ENCODE measurements at regions not wholly inside any gene's neighbourhood (a gene's known extent, or its start where the extent isn't known, plus 50 kb on each side); places are given as distances from the start of the nearest gene placed in this dataset.

GRCh38 chr10:53598914-53599313 is 826.3 kb upstream of the MBL2 start:
- H3K27me3 ChIP-seq (ENCODE audit: control insufficient read depth, insufficient read depth, low read length): no peaks in the 10 kb centered on the region
- FAIRE-seq: peak; percentile 43
- DNase-seq (ENCODE audit: low read depth): peak; percentile 97
- TF ChIP-seq CTCF (IDR thresholded peaks at IDR 0.05; ENCODE audit: insufficient read depth, low read length, severe bottlenecking): no peak
- no peaks in the 10 kb centered on the region for H3K36me3 ChIP-seq (ENCODE audit: control insufficient read depth, insufficient read depth, low read length)
- no peak overlapping the region for H3K4me3 ChIP-seq (ENCODE audit: low read depth, low read length)

- Histone ChIP-seq H3K4me3 (ENCODE audit: low read depth, low read length) (no peak overlapping the region), H3K36me3 (ENCODE audit: control insufficient read depth, insufficient read depth, low read length) (no peaks in the 10 kb centered on the region), H3K27me3 (ENCODE audit: control insufficient read depth, insufficient read depth, low read length) (no peaks in the 10 kb centered on the region)
- no peak for TF ChIP-seq CTCF (IDR thresholded peaks at IDR 0.05; ENCODE audit: insufficient read depth, low read length, severe bottlenecking)
- DNase-seq (ENCODE audit: low read depth): no peak
- no peak for FAIRE-seq
These were observed 825.3 kb upstream of the MBL2 start for GRCh38 chr10:53597835-53598251.

GRCh38 chr10:53580465-53580864 is 807.9 kb upstream of the MBL2 start:
- no peaks in the 10 kb centered on the region for H3K36me3 ChIP-seq (ENCODE audit: control insufficient read depth, insufficient read depth, low read length)
- DNase-seq (ENCODE audit: low read depth) (no peak), FAIRE-seq (no peak)
- no peak overlapping the region for H3K4me3 ChIP-seq (ENCODE audit: low read depth, low read length)
- TF ChIP-seq CTCF (IDR thresholded peaks at IDR 0.05; ENCODE audit: insufficient read depth, low read length, severe bottlenecking): no peak
- H3K27me3 ChIP-seq (ENCODE audit: control insufficient read depth, insufficient read depth, low read length): no peaks in the 10 kb centered on the region

GRCh38 chr10:53579773-53580172 is 807.2 kb upstream of the MBL2 start:
- H3K36me3 ChIP-seq (ENCODE audit: control insufficient read depth, insufficient read depth, low read length): no peaks in the 10 kb centered on the region
- TF ChIP-seq CTCF (IDR thresholded peaks at IDR 0.05; ENCODE audit: insufficient read depth, low read length, severe bottlenecking): no peak
- H3K4me3 ChIP-seq (ENCODE audit: low read depth, low read length): no peak overlapping the region
- FAIRE-seq (no peak), DNase-seq (ENCODE audit: low read depth) (no peak)
- no peaks in the 10 kb centered on the region for H3K27me3 ChIP-seq (ENCODE audit: control insufficient read depth, insufficient read depth, low read length)

- FAIRE-seq (no peak), DNase-seq (ENCODE audit: low read depth) (no peak)
- H3K36me3 ChIP-seq (ENCODE audit: control insufficient read depth, insufficient read depth, low read length): no peaks in the 10 kb centered on the region
- no peak for TF ChIP-seq CTCF (IDR thresholded peaks at IDR 0.05; ENCODE audit: insufficient read depth, low read length, severe bottlenecking)
- H3K27me3 ChIP-seq (ENCODE audit: control insufficient read depth, insufficient read depth, low read length): no peaks in the 10 kb centered on the region
- H3K4me3 ChIP-seq (ENCODE audit: low read depth, low read length): no peak overlapping the region
These were observed 801.4 kb upstream of the MBL2 start for GRCh38 chr10:53574024-53574423.

GRCh38 chr10:53573498-53573897 is 800.9 kb upstream of the MBL2 start:
- Histone ChIP-seq H3K36me3 (ENCODE audit: control insufficient read depth, insufficient read depth, low read length) (no peaks in the 10 kb centered on the region), H3K4me3 (ENCODE audit: low read depth, low read length) (no peak overlapping the region), H3K27me3 (ENCODE audit: control insufficient read depth, insufficient read depth, low read length) (no peaks in the 10 kb centered on the region)
- no peak for FAIRE-seq
- DNase-seq (ENCODE audit: low read depth): no peak
- TF ChIP-seq CTCF (IDR thresholded peaks at IDR 0.05; ENCODE audit: insufficient read depth, low read length, severe bottlenecking): no peak
